Sigmoid colon (tissue), 4 donors: ENCODE measurements at regions not wholly inside any gene's neighbourhood (a gene's known extent, or its start where the extent isn't known, plus 50 kb on each side); places are given as distances from the start of the nearest gene placed in this dataset.

Experiments used
- EP300 ChIP-seq, 4 donors: sonication (generic); formaldehyde crosslinking; IDR thresholded peaks; one replicate each; pipeline ENCODE4 v1.6.1; 2017; ENCODE audit warnings: antibody characterized with exemption in 4 of 4
- POLR2A ChIP-seq, 2 donors: fragments of 450-650 bp; IDR thresholded peaks; one replicate each; pipeline ENCODE4 v1.6.1; 2016; ENCODE audit warnings: antibody characterized with exemption in 2 of 2, mild to moderate bottlenecking in 2 of 2, moderate library complexity in 2 of 2
- POLR2AphosphoS5 ChIP-seq, 4 donors: sonication (generic); formaldehyde crosslinking; IDR thresholded peaks; one replicate each; pipeline ENCODE4 v1.6.1; 2017; ENCODE audit warnings: antibody characterized with exemption in 4 of 4
- TF ChIP-seq, protein P1 (sequence below), 4 experiments: fragments of 450-650 bp in 3 of 4; fragments of 200-600 bp in 1 of 4; IDR thresholded peaks; one replicate each; pipeline ENCODE4 v1.5.1; 2016 to 2019; ENCODE audit warnings: antibody characterized with exemption in 4 of 4, mild to moderate bottlenecking in 3 of 4, moderate library complexity in 2 of 4

DNA sequence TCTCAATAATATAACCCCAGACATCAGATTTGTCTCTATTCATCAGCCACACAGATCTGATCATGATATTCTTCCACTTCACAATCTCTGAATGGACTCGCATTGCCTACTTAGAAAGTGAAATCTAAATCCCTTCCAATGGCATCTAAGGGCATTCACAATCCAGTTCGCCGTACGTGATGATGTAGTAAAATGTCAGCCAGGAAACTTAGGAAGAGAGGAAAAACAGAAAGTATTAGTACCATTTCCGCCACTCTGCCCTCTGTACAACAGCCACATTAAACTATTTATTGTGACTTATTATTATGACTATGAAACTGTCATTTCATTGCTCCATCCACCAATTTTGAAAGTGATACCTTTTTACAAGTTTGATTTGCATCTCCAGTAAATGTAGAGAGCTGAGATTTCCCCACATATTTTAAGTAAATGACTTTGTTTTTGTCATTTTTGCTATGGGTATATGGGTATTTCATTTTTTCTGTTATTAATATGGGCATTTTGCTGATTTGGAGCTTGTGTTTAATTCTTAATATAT is 69.4 kb upstream of the SMIM36 start:
- TF ChIP-seq, protein P1, sequence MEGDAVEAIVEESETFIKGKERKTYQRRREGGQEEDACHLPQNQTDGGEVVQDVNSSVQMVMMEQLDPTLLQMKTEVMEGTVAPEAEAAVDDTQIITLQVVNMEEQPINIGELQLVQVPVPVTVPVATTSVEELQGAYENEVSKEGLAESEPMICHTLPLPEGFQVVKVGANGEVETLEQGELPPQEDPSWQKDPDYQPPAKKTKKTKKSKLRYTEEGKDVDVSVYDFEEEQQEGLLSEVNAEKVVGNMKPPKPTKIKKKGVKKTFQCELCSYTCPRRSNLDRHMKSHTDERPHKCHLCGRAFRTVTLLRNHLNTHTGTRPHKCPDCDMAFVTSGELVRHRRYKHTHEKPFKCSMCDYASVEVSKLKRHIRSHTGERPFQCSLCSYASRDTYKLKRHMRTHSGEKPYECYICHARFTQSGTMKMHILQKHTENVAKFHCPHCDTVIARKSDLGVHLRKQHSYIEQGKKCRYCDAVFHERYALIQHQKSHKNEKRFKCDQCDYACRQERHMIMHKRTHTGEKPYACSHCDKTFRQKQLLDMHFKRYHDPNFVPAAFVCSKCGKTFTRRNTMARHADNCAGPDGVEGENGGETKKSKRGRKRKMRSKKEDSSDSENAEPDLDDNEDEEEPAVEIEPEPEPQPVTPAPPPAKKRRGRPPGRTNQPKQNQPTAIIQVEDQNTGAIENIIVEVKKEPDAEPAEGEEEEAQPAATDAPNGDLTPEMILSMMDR (IDR thresholded peaks at IDR 0.05), result no peak
- TF ChIP-seq POLR2AphosphoS5 (IDR thresholded peaks at IDR 0.05) (no peak), EP300 (IDR thresholded peaks at IDR 0.05) (no peak), POLR2A (IDR thresholded peaks at IDR 0.05) (no peak)
